Endometrium (tissue), 2 donors: ENCODE measurements at regions not wholly inside any gene's neighbourhood (a gene's known extent, or its start where the extent isn't known, plus 50 kb on each side); places are given as distances from the start of the nearest gene placed in this dataset.

ENCODE experiments used
- FAIRE-seq: peaks from 2 replicates; lab custom pipeline; 2012; peaks lifted over from hg19 to GRCh38; lab: Jason Lieb, UNC
- donor health status: control.
- donor health status: control.

DNA sequence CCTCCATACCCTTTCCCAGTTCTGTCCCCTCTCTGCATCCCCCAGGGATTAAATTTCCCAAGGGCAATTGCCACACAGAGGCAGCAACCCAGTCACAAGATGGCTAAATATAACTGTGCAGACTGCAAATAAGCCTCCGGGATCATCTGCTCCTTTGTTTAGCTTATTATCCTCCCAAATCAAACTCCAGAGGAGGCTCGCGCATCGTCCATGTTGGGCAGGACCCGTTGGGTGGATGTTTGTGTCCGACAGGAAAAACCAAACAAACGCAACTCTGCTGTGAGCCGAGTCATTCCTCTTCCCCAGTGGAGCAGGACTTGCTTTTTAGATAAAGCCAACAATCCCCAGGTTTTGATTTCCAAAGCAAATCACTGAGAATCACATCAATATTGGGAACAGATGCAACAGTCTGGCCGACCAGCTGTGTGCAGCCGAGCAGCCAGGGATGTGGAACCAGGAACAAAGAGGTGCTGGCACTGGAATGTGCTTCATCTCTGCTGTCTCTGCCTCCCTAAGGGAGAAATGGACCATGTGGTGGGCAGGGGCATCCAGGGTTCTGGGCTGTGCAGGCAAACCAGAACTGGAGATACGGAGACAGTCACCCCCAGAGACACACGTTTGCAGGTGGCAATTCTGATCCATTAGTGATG is 89.8 kb downstream of the PTTG1 start:
- no peak for FAIRE-seq
